GM23338 (cell line): ENCODE measurements at regions not wholly inside any gene's neighbourhood (a gene's known extent, or its start where the extent isn't known, plus 50 kb on each side); places are given as distances from the start of the nearest gene placed in this dataset.
A peak's percentile ranks its signal among the peaks of the same experiment; 100 is the strongest.

Experiments
- ATAC-seq: fragments of 200-7000 bp; cut with Tn5 transposase; 3 replicates; pipeline ENCODE4 v1.9.1; 2020
- DNase-seq: peaks from one replicate; pipeline ENCODE4 v3.0.0-alpha.2; 2015; ENCODE audit warnings: low spot score
- H2AFZ ChIP-seq: fragments of 200-600 bp; sonication (generic); 2 replicates; pipeline ENCODE4 v1.8.0; 2016; ENCODE audit warnings: antibody characterized with exemption, mild to moderate bottlenecking, moderate library complexity
- H3F3A ChIP-seq: fragments of 200-600 bp; sonication (generic); replicated peaks from 2 replicates; pipeline ENCODE4 v1.8.0; 2017; ENCODE audit warnings: antibody characterized with exemption, mixed run types, low read depth
- H3K27ac ChIP-seq: fragments of 200-600 bp; sonication (generic); 2 replicates; pipeline ENCODE4 v1.6.1; 2016; ENCODE audit warnings: low read depth
- H3K27me3 ChIP-seq: fragments of 200-600 bp; sonication (generic); 2 replicates; pipeline ENCODE4 v1.8.0; 2016; ENCODE audit warnings: mild to moderate bottlenecking, mixed run types, moderate library complexity; ENCODE audit not compliant: insufficient read depth
- H3K36me3 ChIP-seq: fragments of 200-600 bp; sonication (generic); 2 replicates; pipeline ENCODE4 v1.8.0; 2016; ENCODE audit warnings: mild to moderate bottlenecking; ENCODE audit not compliant: insufficient read depth
- H3K4me1 ChIP-seq: fragments of 200-600 bp; sonication (generic); 2 replicates; pipeline ENCODE4 v1.8.0; 2016; ENCODE audit warnings: mild to moderate bottlenecking, moderate library complexity; ENCODE audit not compliant: insufficient read depth
- H3K4me2 ChIP-seq: fragments of 200-600 bp; sonication (generic); 2 replicates; pipeline ENCODE4 v1.7.1; 2017; ENCODE audit warnings: mixed run types
- H3K4me3 ChIP-seq: fragments of 200-600 bp; sonication (generic); 2 replicates; pipeline ENCODE4 v1.6.1; 2016; ENCODE audit warnings: mixed run types
- H3K79me2 ChIP-seq: fragments of 200-600 bp; sonication (generic); replicated peaks from 2 replicates; pipeline ENCODE4 v1.8.0; 2017; ENCODE audit warnings: mild to moderate bottlenecking; ENCODE audit not compliant: insufficient read depth
- H3K9me2 ChIP-seq: fragments of 200-600 bp; sonication (generic); 2 replicates; pipeline ENCODE4 v1.8.0; 2017; ENCODE audit not compliant: insufficient read depth
- H4K20me1 ChIP-seq: fragments of 200-600 bp; sonication (generic); replicated peaks from 2 replicates; pipeline ENCODE4 v1.8.0; 2017; ENCODE audit warnings: mild to moderate bottlenecking; ENCODE audit not compliant: insufficient read depth
- H3K27ac Mint-ChIP-seq: 2 replicates; pipeline ENCODE4 v1.8.0; 2020; ENCODE audit warnings: inconsistent platforms, mild to moderate bottlenecking, moderate library complexity, mixed read lengths
- H3K27me3 Mint-ChIP-seq: 3 replicates; pipeline ENCODE4 v1.8.0; 2022; ENCODE audit warnings: low read depth, mild to moderate bottlenecking, moderate library complexity, mixed read lengths, inconsistent platforms; ENCODE audit not compliant: insufficient read depth, poor library complexity
- H3K36me3 Mint-ChIP-seq: 3 replicates; pipeline ENCODE4 v1.8.0; 2021; ENCODE audit warnings: low read depth, mild to moderate bottlenecking, inconsistent platforms, moderate library complexity, mixed read lengths
- H3K4me1 Mint-ChIP-seq: 3 replicates; pipeline ENCODE4 v1.8.0; 2020; ENCODE audit warnings: mild to moderate bottlenecking, inconsistent platforms, mixed read lengths
- H3K4me3 Mint-ChIP-seq: 3 replicates; pipeline ENCODE4 v1.8.0; 2021; ENCODE audit warnings: moderate library complexity, mild to moderate bottlenecking, inconsistent platforms, mixed read lengths
- H3K9me3 Mint-ChIP-seq: 3 replicates; pipeline ENCODE4 v1.8.0; 2020; ENCODE audit warnings: moderate library complexity, mild to moderate bottlenecking, inconsistent platforms, mixed read lengths
- JUNB ChIP-seq: IDR thresholded peaks from one replicate; pipeline ENCODE4 v1.6.1; 2016; ENCODE audit warnings: antibody characterized with exemption; ENCODE audit not compliant: unreplicated experiment
- NANOG ChIP-seq: IDR thresholded peaks from 2 replicates; pipeline ENCODE4 v1.6.1; 2016; ENCODE audit warnings: antibody characterized with exemption, borderline replicate concordance
- REST ChIP-seq: IDR thresholded peaks from one replicate; pipeline ENCODE4 v1.6.1; 2018; ENCODE audit warnings: antibody characterized with exemption; ENCODE audit not compliant: unreplicated experiment
- ZNF114 ChIP-seq: fragments of 250-450 bp; sonication (Bioruptor Pico); IDR thresholded peaks from 2 replicates; pipeline ENCODE4 v1.5.0; 2020; ENCODE audit warnings: mild to moderate bottlenecking, moderate library complexity
- ZNF331 ChIP-seq: fragments of 250-450 bp; sonication (Bioruptor Pico); IDR thresholded peaks from 2 replicates; pipeline ENCODE4 v1.5.0; 2020; ENCODE audit warnings: low read depth, mild to moderate bottlenecking, moderate library complexity
- ZNF462 ChIP-seq: fragments of 250-450 bp; sonication (Bioruptor Pico); IDR thresholded peaks from 2 replicates; pipeline ENCODE4 v1.5.0; 2020; ENCODE audit warnings: mild to moderate bottlenecking, moderate library complexity

- TF ChIP-seq ZNF462: no peak
- TF ChIP-seq REST: no peak
- TF ChIP-seq JUNB: no peak
These were observed 2204.9 kb upstream of the WWC1 start (continued) for GRCh38 chr5:166086568-166086967.

- Histone ChIP-seq H2AFZ (no peak overlapping the region), H3K27me3 (peaks cover 19% of the 10 kb centered on the region), H3K36me3 (no peaks in the 10 kb centered on the region), H3F3A (no peaks in the 10 kb centered on the region), H3K79me2 (no peaks in the 10 kb centered on the region), H4K20me1 (no peaks in the 10 kb centered on the region), H3K4me3 (no peak overlapping the region), H3K4me2 (peak overlapping the region; percentile 52), H3K27ac (no peak overlapping the region), H3K9me2 (no peaks in the 10 kb centered on the region; the same call in 1 of the 2 replicates), H3K4me1 (peaks cover 46% of the 10 kb centered on the region)
- DNase-seq: peak; percentile 85
- peak; percentile 83 for ATAC-seq
- Mint-ChIP-seq H3K4me3 (no peak overlapping the region), H3K9me3 (peaks cover 16% of the 10 kb centered on the region), H3K36me3 (peaks cover 18% of the 10 kb centered on the region), H3K27me3 (peaks cover 11% of the 10 kb centered on the region), H3K27ac (no peak overlapping the region), H3K4me1 (peaks cover 45% of the 10 kb centered on the region)
- TF ChIP-seq NANOG: peak; percentile 93
- no peak for TF ChIP-seq ZNF331 (CRISPR knock-in tag)
- TF ChIP-seq ZNF114: no peak
These were observed 2202.9 kb upstream of the WWC1 start for GRCh38 chr5:166088389-166089039.
